DMS53 (cell line): ENCODE measurements at regions not wholly inside any gene's neighbourhood (a gene's known extent, or its start where the extent isn't known, plus 50 kb on each side); places are given as distances from the start of the nearest gene placed in this dataset.

ENCODE experiments used
- DNase-seq: peaks from one replicate; lab custom pipeline; 2025; lab: John Stamatoyannopoulos, UW

DNA sequence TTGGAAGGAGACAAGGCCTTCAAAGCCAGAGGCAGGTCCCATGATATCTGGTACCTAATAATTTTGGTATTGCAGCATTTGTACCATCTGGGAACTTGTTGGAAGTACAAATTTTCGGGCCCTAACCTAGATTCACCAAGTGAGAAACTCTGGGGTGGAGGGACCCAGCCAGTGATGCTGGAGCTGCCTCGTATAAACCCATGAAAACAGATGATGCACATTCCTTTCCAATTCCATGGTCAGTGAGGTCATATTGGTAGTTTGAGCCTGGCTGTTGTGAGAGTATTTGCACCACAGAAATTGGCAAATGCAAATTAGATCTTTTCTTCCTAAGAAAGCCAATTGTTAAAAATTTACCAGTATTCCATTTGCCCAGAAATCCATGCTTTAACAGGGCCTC, 269.6 kb upstream of the PLXNA2 start:
- DNase-seq = no peak

DNA sequence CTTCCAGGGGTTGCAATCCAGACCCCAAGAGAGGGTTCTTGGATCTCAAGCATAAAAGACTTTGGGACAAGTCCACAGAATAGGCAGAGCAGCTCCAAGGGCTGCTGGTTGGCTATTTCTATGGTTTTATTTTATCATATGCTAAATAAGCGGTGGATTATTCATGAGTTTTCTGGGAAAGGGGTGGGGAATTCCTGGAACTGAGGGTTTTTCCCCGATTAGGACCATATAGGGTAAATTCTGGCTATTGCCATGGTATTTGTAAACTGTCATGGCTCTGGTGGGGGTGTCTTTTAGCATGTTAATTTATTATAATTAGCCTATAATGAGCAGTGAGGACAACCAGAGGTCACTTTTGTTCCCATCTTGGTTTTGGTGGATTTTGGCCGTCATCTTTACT, 270.9 kb upstream of the PLXNA2 start:
- DNase-seq = no peak

DNA sequence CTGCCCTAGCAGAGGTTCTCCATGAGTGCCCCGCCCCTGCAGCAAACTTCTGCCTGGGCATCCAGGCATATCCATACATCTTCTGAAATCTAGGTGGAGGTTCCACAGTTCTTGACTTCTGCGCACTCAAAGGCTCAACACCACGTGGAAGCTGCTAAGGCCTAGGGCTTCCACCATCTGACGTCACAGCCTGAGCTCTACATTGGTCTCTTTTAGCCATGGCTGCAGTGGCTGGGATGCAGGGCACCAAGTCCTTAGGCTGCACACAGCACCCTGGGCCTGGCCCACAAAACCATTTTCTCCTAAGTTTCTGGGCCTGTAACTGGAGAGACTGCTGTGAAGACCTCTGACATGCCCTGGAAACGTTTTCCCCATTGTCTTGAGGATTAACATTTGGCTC, 272.6 kb upstream of the PLXNA2 start:
- DNase-seq = no peak

DNA sequence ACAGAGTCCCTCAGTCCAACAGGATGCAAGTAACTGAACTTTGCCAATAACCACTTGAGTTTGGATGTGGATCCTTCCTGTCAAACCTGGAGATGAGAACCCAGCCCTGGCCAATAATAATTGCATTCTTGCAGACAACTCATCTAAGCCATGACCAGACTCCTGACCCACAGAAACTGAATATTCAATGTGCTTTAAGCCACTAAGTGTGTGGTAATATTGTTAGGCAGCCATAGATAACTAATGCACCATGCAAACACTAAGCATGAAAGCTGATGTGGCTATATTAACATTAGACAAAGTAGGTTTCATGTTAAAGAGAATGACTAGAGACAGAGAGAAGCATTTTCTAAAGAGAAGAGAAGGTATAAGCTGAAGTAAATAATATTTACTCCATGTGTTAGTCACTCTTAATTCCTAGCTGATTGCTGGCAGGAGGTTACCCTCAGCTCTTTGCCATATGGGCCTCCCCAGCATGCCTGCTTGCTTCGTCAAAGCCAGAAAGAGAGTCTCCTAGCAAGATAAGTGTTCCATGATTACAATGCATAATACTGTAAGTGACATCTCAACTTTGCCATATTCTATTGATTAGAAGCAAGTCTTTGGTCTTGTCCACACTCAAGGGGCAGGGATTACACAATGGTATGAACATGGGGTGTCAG, 276.4 kb upstream of the PLXNA2 start:
- no peak for DNase-seq

DNA sequence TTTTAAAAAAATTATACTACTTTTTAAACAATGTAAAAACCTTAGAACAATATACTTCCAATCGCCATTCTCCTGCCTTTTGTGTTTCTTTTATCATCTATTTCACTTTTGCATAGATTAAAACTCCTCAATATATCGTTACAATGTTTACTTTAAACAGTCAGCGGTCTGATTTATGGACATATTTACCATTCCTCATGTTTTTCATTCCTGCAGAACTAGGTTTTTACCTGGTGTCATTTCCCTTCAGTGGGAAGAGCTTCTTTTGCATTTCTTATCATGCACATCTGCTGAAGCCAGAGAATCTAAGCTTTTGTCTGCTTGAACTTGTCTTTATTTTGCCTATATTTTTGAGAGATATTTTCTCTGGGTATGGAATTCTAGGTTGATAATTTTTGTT, 277.4 kb upstream of the PLXNA2 start:
- DNase-seq = no peak

DNA sequence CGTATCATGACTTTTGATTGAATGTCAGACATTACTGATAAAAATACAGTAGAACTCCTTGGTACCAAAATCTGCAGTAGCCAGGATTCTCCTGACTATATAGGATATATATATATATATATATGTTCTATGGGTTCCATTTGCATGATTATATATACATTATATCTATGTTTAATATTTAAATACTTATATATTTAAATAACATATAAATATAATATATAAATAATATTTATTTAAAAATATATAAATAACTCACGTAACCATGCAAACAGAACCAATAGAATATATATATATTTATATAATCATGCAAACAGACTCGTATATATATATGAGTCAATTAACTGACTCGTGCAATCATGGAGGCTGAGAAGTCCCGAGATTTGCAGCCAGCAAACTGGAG, 278.8 kb upstream of the PLXNA2 start:
- no peak for DNase-seq

DNA sequence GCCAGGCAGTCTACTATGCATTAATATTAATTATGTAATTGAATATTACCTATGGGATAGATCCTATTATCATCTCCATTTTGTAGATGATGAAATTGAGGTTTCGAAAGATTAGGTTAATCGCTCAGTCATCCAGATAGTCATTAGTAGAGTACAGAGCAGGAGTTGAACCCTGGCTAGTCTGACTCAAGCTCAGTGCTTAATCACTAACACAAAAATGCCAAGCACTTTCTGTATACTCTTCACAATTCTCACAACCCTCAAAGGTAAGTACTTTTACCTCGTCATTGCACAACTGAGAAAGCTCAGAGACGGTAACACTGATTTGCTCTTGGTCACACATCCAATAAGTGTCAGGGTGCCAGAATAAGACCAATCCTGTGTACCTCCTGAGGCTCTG, 280.2 kb upstream of the PLXNA2 start:
- DNase-seq = no peak

DNA sequence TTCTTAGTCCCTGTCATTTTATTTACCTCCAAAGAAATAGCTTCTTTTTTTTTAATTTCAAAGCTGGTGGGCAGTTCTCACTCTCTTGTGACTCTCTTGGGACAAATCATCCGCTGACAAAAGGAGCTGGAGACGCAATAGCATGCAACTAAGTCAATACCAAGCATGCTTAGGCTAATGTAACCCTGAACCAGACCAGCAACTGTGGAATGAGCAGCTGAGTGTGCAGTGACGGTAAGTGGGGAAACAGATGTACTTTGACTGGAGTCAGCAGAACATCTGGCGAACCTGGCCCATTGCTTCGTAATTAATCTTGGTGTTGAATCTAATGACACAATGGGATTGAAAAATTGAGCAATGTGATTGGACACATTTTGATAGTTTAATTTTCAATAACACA, 280.7 kb upstream of the PLXNA2 start:
- DNase-seq = no peak

DNA sequence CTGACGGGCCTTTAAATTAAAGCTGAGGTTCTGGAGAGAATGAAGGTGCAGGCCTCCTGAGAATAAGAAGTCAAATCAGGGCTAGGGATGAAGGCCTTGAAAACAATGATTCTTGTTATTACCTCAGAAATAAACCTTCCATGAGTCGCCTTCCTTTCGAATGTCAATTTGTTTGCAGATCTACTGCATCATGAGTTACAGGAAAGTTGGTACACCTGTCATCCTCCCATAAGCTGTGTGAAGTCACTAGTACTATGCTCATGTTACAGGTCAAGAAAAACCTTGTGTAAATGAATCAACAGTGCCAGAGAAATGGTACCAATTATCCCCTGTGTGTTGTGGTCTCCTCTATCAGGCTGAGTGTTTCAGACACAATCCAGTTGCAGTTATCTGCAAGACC, 281.2 kb upstream of the PLXNA2 start:
- peak; percentile 33 for DNase-seq

DNA sequence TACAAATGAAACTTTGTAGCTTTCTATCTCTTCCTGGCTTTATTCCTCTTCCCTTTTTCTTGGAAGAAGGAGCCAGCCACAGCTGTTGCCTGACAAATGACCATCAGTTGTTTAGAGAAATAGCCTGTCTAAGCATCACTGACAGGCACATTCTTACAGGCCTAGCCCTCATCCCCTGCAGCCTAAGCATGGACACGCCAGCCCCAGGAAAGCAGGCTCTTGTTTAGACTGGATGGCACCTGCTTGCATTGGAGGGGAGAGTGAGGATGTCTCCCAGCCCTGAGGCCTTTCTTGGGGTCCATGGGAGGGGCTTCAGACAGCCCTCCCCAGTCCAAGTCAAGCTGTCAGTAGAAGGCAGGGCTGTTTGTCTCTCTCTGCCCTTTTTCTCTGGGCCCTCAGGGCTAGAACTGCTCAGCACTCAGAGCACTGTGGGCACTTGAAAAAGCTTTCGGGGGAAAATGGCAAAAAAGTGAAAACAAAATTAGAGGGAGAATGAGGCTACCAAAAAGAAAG, 282.5 kb upstream of the PLXNA2 start:
- no peak for DNase-seq

DNA sequence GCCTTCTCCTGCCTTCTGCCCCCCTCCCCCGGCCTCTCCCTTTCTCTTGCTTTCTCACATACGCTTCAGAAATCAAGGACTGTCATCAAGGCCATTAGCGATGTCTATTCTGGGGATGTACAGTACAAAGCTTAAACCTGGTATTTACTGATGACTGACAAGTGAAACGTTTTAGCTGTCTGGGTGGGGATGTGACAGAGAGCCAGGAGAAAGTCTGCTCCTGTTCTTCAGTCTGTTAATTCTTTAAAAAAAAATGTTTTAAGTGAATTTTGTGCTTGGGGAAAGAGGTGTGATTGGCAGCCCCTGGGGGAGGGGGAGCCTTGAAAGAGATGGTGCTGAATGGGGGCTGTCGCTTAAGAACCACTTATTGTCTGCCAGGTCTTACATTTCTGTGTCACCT, 283.0 kb upstream of the PLXNA2 start:
- no peak for DNase-seq

DNA sequence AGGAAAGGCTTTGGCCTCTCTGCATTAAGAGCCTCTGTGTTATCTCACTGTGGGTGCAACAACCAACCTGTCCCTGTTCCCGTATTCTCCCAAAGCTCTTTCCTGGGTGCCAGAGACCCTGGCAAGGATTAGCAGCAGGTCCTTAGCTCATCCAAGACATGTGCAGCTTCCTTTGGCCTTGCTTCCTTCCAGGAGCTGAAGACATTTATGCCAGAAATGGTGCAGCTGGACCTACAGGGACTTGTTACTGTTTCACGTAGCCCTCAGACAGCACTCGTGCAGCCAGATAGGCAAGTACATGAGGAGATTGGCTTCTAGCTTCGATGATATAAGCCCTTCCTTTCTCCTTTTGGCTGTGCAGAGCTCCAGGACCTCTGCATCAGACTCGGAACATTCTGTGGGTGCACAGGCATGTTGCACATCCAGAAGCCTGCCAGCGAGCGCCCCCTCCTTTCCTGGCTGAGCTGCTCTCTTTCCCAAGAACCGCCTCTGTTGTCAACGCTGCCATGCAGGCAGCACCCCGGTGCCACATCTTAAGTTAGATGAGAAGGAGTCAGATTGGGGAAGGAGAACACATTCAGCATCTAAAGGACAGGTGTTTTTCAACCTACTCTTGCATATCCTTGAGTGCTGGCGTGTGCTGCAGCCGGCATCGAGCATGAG, 284.5 kb upstream of the PLXNA2 start:
- no peak for DNase-seq

DNA sequence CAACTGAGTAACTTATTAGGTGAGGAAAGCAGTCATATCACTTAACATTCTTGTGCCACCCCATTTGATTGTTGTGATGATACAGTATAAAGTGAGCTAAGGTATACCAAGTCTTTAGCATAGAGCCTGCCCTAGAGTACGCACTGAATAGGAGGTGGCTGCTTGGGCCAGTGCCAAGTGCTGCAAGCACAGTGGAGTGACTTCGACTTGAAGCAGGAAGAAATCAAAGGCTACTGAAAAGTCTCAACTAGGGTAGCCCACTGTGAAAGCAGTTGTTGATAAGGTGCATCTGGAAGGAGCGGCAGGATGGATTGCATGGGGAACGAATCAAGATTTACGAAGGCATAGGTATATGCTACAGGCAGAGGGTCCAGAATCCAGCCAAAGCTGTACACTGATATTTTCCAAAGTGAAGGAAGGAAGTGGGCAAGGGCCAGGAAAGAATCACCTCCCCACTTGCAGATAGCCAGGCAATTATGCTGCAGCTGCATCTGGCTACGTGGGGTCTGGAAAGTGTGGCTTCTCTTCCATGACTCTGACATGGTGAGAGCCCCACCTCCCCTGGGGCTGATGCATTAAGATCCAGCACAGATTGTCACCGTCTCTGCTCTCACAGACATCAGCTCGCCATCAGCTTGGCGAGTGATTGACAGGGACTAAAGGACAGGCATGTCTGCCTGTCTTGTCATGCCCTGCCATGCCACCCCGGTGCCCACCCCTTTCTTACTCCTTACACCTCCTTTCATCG, 287.0 kb upstream of the PLXNA2 start:
- no peak for DNase-seq

DNA sequence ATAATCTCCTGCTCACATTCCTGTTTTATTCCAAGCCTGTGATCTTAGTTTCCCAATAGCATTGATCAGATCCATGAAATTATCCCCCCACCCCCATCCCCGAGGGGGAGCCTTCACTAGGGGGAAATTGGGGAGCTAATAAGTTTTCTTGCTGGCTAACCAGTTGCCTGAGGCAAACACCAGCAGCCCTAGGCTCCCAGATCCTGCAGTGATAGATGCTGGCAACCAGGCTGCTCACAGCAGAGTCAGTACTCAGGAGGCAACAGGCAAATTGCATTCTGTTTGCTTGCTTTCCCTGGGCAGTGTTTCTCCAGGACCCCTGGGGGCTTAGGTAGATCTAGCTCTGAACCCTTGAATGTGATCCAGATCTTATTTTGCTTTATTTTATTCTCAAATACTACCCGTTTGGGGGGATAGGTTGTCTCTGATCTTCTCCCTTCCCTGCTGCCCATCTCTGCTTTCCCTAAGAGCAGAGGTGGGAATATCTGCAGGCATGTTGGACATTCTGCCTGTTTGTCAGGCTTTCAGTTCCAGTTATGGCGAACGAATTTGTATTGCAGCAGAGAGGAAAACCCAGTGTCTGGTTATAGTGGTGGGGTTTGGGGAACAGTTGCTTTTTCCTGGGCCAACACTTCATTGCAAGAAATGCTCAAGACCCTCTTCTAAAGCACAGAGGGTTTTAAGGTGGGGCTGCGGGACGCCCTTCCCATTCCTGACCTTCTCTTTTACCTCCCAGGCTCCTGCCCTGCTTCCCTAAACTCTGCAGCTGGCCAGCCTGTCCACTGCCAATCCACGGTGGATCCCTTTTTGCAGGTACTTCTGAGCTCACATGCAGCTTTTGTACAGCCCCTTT, 289.8 kb upstream of the PLXNA2 start:
- no peak for DNase-seq

DNA sequence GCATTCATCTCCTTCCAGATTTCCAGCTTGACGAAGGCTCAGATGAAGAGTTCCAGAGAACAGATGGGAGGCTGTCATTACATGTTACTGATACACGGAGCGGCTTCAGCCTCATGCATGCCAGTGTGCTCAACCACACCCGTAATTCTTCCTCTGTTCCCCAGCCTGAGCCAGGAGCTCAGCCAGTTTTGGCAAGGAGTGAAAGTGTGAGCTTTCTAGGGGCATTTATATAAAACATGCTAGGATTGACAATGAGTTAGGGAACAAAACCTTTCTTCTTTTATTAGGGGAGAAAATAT, 290.4 kb upstream of the PLXNA2 start:
- no peak for DNase-seq

DNA sequence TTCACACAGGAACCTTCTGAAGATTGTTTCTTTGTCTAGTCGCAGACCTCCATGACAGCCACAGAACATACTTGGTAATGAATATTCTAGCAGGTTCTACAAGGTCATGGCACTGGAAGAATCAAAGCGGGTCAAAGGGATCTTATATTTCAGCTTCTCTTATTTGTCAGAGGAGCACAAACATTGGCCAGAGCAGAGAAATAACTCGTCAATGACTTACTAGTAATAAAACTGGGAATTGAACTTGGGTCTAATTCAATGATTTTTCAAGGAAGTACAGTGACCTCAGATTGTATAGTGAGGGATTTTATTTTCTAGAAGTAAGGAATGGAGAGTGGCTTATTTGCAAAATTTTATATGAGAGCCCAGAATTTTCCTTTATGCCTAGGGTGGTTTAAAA, 290.8 kb upstream of the PLXNA2 start:
- DNase-seq = no peak

DNA sequence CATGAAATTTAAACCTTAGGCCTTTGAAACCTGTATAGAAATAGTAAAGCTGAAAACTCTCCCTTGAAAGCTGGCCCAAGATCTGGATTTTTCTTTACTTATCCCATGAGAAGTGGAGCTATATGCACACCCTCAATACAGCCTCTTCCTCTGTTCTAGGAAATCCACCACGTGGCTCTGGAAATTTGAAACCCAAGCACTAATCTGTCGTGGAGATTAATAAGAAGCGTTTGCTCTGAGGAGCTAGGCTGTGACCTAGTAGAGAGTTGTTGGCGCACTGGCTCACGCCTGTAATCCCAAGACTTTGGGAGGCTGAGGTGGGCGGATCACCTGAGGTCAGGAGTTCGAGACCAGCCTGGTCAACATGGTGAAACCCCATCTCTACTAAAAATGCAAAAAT, 291.3 kb upstream of the PLXNA2 start:
- no peak for DNase-seq

DNA sequence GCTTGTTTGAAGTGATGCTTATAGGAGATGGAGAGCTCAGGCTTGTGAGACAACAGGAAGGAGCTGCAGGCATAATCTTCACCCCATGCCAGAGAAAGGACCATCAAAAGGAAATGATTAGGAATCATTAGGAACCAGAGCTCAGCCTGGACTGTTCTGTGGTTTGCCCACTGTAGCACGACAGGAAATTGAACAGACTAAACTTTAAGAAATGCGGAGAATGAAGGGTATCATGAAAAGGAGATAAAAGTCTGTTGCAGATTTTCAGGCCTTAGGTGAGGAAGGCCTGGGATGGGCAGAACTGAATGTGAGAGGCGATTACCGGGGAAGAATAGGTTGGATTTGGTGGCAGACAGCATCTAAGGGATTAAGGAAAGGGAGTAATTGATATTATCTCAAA, 292.0 kb upstream of the PLXNA2 start:
- DNase-seq = no peak

DNA sequence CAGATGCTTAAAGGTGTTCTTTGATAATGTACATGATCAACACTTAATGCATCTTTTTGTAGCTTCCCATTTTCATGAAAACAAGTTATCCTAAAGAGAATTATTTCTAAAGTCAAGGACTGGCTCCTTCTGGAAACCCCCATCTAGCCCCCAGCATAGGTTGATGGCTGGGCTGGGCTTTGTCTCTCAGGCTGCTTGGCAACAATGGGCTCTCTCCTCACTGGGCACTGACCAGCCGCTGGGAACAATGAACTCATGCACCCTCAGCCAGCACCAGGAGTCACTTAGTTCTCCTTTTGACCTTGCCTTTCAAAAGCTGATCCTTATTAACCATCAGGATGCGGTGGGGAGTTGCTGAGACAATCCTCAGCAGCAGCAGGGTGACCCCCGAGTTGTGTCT, 293.0 kb upstream of the PLXNA2 start:
- no peak for DNase-seq

DNA sequence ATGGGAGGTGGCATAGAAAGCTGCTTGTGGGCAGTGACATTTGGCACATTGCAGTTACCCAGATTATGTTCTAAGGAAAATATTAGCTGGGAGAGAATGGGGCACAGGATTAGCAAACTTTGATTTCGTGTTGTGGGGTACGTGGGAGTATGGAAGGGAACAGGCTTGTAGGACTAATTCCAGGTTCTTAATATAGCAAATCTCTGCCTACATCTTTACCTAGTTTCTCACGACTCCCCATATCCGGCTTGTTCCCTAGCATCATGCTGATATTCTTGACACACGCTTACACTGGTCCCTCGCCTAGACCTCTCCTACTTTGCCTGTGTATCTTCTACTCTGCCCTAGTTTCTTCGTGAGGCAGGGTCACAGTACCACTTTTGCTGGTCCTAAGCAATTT, 293.9 kb upstream of the PLXNA2 start:
- no peak for DNase-seq

DNA sequence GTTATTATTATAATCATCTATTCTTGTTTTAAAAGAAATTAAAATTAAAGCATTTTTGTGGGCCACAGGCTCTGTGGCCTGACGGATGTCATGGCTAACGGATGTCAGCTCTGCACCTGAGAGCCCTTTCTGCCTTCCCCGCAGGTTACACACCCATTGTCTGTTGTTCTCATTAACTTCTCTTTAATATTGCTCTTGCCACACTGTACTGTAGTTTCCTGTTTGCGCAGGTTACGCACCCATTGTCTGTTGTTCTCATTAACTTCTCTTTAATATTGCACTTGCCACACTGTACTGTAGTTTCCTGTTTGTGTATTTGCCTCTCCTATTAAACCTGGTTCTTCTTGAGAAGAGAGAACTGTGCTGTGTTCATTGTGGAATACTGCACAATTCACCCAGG, 294.4 kb upstream of the PLXNA2 start:
- DNase-seq = no peak

DNA sequence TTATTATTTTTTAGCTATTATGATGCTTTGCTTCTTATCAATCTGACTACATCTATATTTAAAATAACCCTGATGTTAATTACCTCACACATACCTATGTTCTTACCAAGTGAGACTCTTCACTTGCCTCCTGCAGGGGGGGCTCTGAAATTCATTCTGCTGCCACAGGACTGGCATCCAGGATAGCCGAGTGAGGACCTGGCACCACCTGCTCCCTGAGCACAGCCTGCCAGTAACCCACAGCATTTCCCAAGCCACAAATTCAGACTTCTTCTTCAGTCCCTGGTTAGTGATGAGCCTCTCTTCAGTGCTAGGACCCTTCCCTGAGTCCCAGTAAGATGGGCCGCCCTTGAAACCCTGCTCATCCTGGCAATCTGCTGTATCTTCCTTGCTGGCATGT, 296.5 kb upstream of the PLXNA2 start:
- DNase-seq = no peak
